Ovary (tissue), 3 donors: ENCODE measurements at regions not wholly inside any gene's neighbourhood (a gene's known extent, or its start where the extent isn't known, plus 50 kb on each side); places are given as distances from the start of the nearest gene placed in this dataset.

Experiments used
- POLR2A ChIP-seq: fragments of 450-650 bp; IDR thresholded peaks from one replicate; pipeline ENCODE4 v1.6.1; 2017; ENCODE audit warnings: antibody characterized with exemption, mild to moderate bottlenecking, moderate library complexity
- TF ChIP-seq, protein P1 (sequence below), 3 donors: fragments of 450-650 bp in 2 of 3; fragments of 200-600 bp in 1 of 3; IDR thresholded peaks; one replicate each; pipeline versions ENCODE4 v1.5.1 to v1.8.0; 2016 to 2022; ENCODE audit warnings: antibody characterized with exemption in 3 of 3, mild to moderate bottlenecking in 1 of 3
- donor health status: DM: no; HTN: no; CAD: no.

- TF ChIP-seq, protein P1, sequence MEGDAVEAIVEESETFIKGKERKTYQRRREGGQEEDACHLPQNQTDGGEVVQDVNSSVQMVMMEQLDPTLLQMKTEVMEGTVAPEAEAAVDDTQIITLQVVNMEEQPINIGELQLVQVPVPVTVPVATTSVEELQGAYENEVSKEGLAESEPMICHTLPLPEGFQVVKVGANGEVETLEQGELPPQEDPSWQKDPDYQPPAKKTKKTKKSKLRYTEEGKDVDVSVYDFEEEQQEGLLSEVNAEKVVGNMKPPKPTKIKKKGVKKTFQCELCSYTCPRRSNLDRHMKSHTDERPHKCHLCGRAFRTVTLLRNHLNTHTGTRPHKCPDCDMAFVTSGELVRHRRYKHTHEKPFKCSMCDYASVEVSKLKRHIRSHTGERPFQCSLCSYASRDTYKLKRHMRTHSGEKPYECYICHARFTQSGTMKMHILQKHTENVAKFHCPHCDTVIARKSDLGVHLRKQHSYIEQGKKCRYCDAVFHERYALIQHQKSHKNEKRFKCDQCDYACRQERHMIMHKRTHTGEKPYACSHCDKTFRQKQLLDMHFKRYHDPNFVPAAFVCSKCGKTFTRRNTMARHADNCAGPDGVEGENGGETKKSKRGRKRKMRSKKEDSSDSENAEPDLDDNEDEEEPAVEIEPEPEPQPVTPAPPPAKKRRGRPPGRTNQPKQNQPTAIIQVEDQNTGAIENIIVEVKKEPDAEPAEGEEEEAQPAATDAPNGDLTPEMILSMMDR (IDR thresholded peaks at IDR 0.05): no peak
- TF ChIP-seq POLR2A: peak; percentile 85
These were observed 80.4 kb upstream of the AK4 start for GRCh38 chr1:65067491-65068201.
